HS-5 (cell line): ENCODE measurements at regions not wholly inside any gene's neighbourhood (a gene's known extent, or its start where the extent isn't known, plus 50 kb on each side); places are given as distances from the start of the nearest gene placed in this dataset.

Experiments used
- DNase-seq: peaks from one replicate; pipeline ENCODE4 v3.0.0-alpha.2; 2012; ENCODE audit warnings: low read depth

DNA sequence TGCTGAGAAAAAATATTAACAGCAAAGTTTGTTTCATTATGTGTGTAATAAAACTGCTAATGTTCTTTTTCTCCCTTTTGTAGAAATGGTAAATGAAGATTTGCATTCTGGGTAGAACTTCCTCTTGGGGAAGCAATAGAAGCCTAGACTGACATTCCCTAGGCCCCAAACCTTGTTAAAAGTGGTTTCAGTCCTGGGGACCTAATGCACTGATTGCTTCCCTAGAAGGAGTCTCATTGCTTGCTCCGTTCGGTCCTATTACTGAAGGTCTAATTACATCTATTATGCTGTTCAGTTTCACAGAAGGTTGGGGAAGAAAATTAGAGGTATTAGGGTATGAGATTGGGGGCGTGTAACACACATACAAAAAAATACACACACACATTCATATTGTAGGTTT, 893.8 kb downstream of the TLE4 start:
- no peak for DNase-seq

DNA sequence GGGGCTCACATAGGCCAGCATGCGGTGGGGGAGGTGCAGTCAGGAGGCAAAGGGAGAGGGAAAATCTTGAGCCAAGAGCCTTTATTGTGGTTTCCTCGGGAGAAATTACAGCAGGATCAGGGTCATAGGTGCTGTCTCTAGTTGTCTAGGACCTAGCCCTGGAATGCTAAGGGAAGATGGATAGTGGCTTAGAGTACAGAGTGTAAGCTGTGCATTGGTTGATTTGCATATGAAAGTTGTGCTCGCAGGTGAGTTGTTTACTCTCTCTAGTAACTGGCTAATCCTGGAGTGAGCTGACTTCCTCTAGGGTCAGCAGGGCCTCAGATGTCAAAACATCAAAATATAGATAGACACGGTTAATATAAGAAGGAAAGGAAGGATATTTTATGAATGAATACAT, 877.7 kb downstream of the TLE4 start:
- no peak for DNase-seq

DNA sequence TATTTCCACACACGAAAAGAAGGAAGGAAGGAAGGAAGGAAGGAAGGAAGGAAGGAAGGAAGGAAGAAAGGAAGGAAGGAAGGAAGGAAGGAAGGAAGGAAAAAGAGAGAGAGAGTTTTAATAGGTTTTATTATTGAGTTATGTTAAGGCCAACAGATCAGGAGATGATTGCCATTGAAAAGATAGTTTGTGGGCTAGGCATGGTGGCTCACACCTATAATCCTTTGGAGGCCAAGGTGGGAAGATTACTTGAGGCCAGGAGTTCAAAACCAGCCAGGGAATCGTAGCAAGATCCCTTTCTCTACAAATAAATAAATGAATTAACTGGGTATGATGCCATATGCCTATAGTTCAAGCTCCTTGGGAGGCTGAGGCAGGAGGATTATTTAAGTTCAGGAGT, 877.2 kb downstream of the TLE4 start:
- no peak for DNase-seq

DNA sequence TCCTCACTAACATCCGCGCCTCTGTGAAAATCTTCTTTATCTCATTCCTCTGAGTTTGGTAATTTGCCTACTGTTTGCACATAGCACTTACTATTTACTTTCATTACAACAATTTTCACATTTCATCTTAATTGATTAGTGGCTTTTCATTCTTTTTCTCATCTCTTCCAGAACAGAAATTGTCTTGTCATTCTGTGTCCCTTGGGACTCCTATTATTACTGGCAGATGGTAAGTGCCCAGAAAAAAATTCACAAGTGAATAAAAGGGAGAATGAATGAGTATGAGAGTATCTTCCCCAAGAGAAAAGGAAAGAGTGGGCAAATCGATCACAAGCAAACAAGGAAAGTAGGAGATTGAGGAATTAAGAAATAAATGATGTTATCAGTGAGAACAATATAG, 876.1 kb downstream of the TLE4 start:
- DNase-seq = no peak

DNA sequence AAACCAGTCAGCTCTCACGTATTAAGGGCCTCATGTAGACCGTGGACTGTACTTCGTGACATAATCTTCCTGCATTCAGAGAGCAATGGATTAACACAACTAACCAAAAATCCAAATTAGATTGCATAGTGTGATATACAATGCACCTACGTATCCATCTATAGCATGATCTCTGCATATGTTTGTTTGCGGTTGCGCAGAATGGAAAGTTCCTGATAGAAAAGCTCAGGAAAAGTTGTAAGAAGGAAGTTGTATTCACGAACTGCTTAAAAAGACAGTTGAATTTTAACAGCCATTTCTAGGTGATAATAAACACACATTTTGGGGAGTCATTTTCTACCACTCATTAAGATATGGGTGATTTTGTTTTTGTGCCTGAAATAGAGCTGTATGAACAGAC, 869.0 kb downstream of the TLE4 start:
- no peak for DNase-seq

DNA sequence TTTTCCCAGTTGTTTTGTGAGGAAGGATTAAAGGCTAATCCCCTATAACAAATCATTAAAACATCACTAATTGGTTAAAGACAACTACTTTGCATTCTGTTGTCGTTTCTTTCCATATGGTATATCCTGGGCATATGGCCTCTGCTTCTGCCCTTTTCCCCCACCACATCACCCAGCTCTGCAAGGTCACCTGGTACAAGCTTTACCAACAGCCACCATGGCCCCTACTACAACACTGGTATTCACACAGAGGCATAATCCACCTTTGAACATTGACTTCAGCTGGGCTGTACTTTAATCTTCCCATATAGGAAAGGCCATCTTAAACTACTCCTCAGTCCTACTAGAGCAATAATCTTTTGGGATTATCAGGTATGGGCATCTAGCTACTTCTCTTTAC, 866.1 kb downstream of the TLE4 start:
- no peak for DNase-seq

DNA sequence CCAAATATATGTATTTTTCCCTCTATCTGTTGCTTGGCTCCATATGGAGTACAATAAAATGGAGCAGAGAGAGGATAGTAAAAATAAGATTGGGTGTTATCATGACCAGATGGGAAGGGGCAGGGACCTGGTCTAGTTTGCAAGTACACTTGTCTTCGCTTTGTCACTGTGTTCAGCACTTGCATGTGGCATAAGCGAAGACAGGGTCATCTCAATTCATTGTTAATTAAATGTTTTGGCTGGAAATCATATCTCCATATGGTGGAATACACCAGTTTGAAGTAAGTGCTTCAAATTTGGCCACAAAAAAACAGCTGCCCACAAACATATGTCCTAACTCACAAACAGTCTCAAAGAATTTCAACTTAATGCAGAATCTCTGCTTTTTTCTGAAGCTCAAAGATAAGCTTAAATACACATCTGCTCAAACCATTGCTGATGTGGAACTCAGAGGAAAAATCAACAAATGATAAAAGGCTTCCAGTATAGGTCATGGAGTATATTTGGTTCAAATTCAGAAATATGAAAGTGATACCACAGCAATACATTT, 865.4 kb downstream of the TLE4 start:
- DNase-seq = no peak

DNA sequence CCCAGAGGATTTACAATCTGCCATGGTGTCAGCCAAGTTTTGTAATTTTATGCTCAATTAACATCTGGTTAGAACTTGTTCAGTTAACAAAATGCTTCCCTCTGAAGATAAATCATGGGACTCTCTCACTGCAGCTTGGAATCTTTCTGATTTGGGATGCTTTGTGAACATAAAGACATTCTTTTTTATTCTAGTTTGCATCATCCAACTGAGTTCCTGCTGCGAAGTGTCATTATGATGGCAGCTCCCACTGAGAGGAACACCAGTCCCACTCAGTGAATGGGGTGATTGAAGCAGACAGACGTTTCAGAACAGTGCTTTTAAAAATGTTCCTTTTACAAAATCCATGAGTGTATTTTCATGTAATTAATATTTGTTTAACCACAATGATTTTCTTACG, 863.8 kb downstream of the TLE4 start:
- no peak for DNase-seq

DNA sequence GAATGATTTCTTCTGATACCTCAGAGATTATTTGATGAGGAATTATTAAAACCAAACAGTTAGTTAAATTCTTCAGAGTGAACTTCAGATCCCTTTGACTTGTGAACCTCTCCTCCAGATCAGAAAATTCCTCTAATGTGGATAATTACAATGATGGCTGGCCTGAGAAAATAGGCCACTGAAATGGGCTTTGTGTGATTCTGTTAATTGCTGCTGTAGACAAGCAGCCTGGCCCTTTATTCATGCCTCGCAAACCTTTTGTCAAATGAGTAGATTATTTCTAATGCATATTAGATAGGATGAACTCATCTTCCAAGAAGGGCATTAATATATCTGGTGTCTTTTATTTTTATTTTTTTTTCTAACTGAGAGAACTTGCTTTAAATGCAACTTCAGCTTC, 855.2 kb downstream of the TLE4 start:
- DNase-seq = no peak

DNA sequence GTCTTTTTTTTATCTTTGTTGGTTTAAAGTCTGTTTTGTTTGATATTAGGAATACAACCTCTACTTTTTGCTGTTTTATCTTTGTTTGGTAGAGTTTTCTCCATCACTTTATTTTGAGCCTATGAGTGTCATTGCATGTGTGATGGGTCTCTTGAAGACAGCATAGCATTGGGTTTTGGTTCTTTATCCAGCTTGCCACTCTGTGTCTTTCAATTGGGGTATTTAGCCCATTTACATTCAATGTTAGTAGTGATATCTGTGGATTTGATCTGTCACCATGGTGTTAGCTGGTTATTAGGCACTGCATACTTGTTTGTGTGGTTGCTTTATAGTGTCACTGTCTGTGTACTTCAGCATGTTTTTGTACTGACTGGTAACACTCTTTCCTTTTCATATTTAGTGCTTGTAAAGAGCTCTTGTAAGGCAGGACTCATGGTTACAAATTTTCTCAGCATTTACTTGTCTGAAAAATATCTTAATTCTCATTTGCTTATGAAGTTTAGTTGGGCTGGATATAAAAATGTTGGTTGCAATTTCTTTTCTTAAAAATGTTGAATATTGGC, 845.5 kb downstream of the TLE4 start:
- DNase-seq = no peak

DNA sequence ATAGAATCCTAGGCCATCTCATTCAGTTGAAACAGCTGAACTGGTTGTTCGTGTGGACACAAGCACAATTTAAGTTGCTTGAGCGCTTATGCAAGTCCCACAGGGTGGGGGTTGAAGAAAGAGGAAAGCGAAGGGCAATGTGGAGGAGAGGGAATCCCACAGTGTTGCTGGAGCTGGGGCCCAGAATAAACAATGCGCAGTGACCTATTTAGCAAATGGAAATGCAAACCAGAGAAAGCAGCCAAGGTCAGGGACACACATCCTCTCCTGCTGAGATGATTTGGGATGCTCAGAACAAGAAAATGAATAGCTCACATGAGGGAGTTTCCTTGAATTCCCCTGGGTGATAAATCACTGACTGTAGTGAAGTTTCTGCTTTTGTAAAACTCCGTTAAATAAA, 838.3 kb downstream of the TLE4 start:
- DNase-seq = no peak

DNA sequence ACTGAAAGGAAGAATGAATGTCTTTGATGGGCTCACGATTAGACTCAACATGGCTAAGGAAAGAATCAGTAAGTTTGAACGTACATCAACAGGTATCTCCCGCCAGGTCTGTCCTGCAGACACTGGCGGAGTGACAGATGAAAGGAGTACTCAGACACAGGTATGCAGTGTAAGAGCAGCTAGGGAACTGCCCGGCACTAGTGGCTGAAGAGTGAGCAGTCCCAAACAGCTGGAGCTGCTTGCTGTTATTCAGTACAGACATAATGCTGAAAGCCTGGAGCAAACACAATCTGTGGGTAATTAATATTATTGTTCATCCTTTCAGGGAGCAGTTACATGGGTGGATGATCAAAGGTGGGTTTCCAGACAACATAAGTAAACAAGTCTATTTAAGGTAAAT, 835.5 kb downstream of the TLE4 start:
- no peak for DNase-seq

DNA sequence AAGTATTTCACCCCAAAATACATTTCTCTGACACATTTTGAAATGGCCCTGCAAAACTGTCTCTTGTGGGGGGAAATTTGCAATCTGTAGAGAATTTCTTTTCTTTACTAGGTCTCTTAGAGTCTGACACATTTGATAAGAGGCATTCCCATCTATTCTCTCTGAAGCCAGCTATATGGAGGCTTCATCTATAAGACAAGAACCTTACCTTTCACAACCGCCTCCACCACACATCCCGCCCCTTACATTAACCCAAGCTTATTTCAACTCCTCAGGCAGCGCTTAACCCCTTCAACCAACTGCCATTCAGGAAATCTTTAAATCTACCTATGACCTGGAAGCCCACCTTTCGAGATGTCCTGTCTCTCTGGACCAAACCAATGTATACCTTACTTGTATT, 829.5 kb downstream of the TLE4 start:
- no peak for DNase-seq

DNA sequence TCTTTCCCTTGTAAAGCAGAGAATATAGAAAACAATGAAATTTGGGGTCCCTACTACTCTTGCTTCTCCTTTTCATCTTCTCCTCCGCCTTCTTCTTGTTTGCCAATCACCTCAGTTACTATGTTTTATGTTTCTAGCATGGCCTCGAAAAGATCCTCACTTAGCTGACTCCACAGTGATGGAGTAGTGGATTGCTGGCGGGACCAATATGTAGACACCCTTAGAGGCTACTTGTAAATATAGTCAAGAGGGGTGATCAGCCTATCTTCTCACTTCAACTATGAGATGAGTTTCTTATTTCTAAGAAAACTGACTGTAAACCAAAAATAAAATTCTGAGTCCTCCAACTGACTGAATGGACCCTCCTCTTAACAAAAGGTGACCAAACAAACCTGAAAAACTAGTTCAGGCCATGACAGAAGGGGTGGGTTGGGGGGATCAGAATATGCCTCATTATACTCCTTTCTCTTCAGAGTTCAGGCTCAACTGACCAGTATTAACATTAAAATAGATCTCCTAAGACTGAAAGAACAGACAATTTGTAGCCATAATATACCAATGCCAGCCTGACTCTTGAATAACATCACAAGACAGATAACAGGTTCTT, 829.0 kb downstream of the TLE4 start:
- no peak for DNase-seq

DNA sequence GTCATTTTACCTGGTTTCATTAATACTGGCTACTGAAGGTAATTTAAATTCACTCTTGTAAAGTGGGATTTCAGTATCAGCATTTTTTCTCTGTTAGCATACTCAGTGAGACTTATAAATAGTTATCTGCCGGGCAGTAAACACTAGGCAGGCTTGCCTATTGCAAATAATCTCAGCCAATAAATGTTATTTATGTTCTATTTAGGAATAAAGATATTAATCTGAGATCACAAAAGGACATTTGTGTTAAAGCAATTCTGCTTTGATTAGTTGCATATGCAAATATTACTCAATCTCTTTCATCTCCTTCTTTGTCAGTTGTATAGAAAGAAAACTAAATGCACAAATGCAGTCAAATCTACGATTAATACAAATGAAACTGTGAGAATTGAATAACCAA, 827.8 kb downstream of the TLE4 start:
- no peak for DNase-seq

DNA sequence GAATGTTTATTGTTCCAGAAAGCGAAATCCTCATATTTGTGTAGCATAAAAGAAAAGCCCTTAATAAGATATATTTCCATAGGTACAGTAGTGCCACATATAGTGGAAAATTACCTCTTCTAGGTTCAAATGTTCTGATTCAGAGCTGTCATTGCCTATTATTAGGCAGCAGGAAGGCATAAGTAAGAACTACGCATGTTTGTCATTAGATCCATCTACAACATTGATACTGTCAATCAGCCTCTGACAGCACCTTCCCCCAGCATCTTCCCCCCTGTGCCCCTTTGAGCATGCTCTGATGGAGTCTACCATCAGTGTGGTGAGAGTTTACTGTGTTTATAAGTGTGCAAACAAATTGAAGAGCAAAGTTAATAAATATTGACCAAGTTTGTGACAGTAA, 816.1 kb downstream of the TLE4 start:
- DNase-seq = no peak

DNA sequence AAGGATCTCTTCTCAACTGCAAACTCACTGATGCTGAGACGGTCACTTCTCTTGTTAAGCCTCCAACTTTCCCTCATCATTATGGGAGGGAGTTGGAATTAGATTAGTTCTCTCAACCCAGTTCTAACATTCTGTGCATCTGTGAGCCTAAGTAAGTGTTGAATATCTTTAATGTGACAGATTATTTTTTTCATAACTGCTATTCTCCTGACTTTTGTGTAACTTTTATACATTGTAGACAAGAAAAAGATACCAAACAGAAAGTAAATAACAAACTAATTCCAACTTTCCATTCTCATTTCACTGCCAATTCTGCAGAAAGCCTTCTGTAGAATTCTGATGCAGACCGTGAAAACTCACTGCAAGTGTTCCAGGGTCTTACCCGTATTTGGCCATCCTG, 813.5 kb downstream of the TLE4 start:
- no peak for DNase-seq

DNA sequence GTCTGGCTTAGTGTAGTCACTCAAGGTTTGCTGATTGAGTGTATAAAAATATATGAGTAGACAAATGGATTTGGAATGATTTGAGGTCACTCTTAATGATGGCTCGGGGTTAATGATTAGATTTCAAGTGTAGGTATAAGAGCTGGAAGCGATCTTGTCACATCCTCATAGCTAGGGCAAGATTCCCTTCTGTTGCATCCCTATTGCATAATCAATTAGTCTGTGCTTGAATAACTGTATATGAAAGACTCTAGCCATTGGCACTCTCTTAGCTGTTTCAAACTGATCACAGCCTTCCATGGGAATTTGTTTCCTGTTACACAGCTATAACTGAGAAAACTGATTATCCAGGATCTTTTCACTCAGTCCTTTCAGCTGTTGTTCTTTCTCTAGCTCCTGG, 811.6 kb downstream of the TLE4 start:
- no peak for DNase-seq

DNA sequence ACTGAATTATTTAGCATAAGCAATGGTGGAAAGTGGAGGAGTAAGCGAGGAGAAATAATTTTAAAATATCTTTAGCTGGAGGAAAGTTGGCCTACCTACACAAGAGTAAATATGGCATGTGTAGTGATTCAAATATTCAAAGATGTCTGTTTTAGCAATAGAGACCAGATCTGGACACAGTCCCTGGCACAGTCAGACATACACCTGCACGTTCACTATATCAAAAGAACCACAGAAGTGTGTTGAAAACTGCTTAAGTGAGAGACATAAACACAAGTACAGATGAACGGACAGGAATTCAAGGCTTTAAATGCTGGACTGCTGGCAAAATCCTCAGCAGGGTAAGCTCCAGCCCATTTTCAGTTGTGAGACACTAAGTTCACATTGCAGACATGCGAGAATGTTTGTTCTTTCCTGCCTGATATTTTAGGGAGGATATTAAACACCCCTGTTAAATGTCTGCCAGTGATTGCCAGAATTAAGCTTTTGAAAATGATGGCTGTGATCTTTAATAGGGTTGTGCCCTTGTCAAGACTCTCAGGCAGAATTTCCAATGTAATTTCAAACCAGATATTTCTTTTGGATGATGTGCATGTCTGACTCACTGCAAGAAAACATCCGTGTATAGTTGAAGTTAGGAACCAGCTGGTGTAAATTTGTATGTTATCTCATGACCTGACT, 810.6 kb downstream of the TLE4 start:
- no peak for DNase-seq

DNA sequence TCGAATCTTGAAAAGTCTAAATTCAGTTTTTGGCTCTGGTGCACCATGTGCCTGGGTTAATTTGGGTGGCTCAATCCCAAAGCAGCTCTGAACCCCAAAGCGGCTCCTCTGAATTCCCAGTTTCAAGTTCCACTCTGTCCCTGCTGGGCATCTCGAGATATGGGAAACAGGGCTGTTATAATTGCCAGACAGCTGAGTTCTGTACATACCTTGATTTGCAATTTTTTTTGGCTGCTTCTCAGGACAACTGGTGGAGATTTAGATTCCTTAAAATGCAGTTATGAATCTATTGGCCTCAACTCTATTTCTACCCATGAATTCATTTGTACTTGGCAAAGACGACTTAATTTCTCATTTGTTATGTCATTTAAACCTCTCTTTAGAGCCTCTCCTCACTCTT, 808.5 kb downstream of the TLE4 start:
- DNase-seq = no peak

DNA sequence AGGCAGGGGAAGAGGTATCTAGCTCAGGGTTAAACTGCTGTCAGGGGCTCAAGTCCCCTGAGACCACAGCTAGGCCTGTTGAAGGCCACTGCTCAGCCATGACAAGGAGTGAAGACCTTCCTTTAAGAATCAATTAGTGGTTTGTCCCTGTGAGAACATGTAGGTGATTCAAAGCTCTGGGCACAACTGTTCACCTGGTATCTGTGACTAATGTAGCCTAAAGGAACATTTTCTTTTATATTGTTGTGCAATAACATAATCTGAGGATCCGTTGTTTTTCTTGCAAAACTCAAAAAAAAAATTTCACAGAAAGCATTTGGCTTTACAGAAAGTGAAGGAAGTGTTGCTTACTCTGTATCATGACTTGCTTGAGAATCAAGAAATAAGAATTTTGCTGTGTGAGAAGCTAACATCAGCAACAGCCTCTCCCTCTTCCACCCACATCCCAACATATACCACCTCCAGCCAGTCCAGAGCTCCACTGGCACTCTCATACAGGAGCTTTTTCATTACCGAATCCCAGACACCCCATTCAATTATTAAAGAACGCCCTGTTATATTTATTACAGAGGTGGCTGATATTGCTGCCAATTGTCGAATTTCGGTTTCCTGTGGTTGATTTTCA, 807.0 kb downstream of the TLE4 start:
- DNase-seq = no peak

DNA sequence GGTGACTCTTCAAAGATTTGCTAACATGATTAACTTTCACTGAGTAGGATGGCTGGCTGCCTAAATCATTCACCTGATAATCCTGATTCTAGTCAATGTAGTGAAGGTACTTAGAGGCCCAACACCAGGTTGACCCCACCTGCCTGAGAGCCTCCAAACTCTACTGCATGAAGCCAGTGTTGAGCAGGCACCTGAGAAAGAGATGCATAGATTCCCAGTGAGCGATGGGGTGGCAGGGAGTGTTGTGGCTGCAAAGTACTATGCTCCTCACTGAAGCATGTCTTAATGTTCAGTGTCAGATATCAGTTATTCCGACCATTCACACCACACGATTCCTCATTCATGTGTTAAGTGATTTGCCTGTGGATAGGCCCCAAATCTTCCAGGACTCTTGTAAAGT, 804.4 kb downstream of the TLE4 start:
- no peak for DNase-seq

DNA sequence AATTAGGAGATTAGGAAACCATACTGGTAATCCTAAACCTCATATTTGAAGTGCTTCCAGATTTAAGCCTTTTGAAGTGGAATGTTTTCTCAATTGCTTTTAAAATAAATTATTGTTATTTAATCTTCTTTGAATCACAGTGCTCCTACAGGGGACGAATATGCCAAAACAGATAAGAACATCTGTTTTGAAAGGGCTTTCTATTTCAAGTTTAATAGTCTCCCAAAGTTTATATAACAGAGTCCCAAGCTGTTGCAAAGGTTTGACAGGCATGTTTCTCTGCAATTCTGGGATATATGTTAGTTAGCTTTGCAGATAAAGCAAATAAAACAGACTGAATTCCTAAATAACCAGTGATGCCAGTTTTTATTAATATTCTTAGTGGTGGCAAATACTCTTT, 803.7 kb downstream of the TLE4 start:
- no peak for DNase-seq
